H1 (cell line): ENCODE measurements at regions not wholly inside any gene's neighbourhood (a gene's known extent, or its start where the extent isn't known, plus 50 kb on each side); places are given as distances from the start of the nearest gene placed in this dataset.

ENCODE experiments used
- CTCF ChIA-PET: fragments of 300-600 bp; sonication (Branson Sonifier 250); formaldehyde crosslinking; loops from one replicate; lab custom pipeline; 2021; ENCODE audit not compliant: partially characterized antibody; lab: Charles Lee
- POLR2A ChIA-PET: fragments of 300-600 bp; sonication (Branson Sonifier 250); formaldehyde crosslinking; loops from one replicate; lab custom pipeline; 2021; ENCODE audit warnings: inconsistent platforms; ENCODE audit not compliant: partially characterized antibody; lab: Charles Lee
- DNase-seq, 2 experiments: peaks; one replicate each; pipeline versions ENCODE4 v3.0.0 to v3.0.0-alpha.2; 2010 to 2022; ENCODE audit warnings: low spot score in 2 of 2, low read depth in 1 of 2, mixed read lengths in 1 of 2
- FAIRE-seq: peaks from 2 replicates; lab custom pipeline; 2011; peaks lifted over from hg19 to GRCh38; lab: Jason Lieb, UNC
- H2AFZ ChIP-seq: 2 replicates; pipeline ENCODE4 v1.8.1; 2012; ENCODE audit warnings: low read length, inconsistent platforms
- H2AK5ac ChIP-seq: 2 replicates; pipeline ENCODE4 v1.6.1; 2013; ENCODE audit warnings: low read depth, low read length
- H2BK120ac ChIP-seq: replicated peaks from 2 replicates; pipeline ENCODE3; 2013; ENCODE audit warnings: low read depth, low read length, inconsistent platforms
- H2BK12ac ChIP-seq: 2 replicates; pipeline ENCODE4 v1.6.1; 2013; ENCODE audit warnings: low read depth, low read length
- H2BK15ac ChIP-seq: 2 replicates; pipeline ENCODE4 v1.6.1; 2013; ENCODE audit warnings: low read length
- H2BK20ac ChIP-seq: 2 replicates; pipeline ENCODE4 v1.6.1; 2013; ENCODE audit warnings: low read length
- H2BK5ac ChIP-seq: 2 replicates; pipeline ENCODE4 v1.6.1; 2013; ENCODE audit warnings: low read depth, low read length
- H3K14ac ChIP-seq: 2 replicates; pipeline ENCODE4 v1.6.1; 2013; ENCODE audit warnings: inconsistent platforms; ENCODE audit not compliant: insufficient read length
- H3K18ac ChIP-seq: 2 replicates; pipeline ENCODE4 v1.6.1; 2013; ENCODE audit warnings: low read length; ENCODE audit errors: extremely low read depth
- H3K23ac ChIP-seq: 2 replicates; pipeline ENCODE4 v1.6.1; 2013; ENCODE audit warnings: inconsistent platforms; ENCODE audit not compliant: insufficient read length
- H3K23me2 ChIP-seq: 2 replicates; pipeline ENCODE4 v1.6.1; 2013; ENCODE audit warnings: low read depth, low read length
- H3K27ac ChIP-seq: 2 replicates; pipeline ENCODE4 v1.6.1; 2011; ENCODE audit warnings: low read depth, low read length, inconsistent platforms
- H3K27me3 ChIP-seq, 4 experiments: replicated peaks in 1 of 4; 1 replicate in 1 of 4; 2 replicates in 3 of 4; pipeline versions ENCODE4 v1.6.1 to v1.8.1; 2011 to 2013; ENCODE audit warnings: low read length in 3 of 4, mild to moderate bottlenecking in 3 of 4, inconsistent platforms in 2 of 4, mixed read lengths in 2 of 4, moderate library complexity in 1 of 4; ENCODE audit not compliant: control insufficient read depth in 3 of 4, insufficient read depth in 3 of 4; ENCODE audit errors: extremely low read depth in 1 of 4
- H3K36me3 ChIP-seq, 4 experiments: 2 replicates each; pipeline versions ENCODE4 v1.6.1 to v1.8.1; 2011 to 2013; ENCODE audit warnings: mild to moderate bottlenecking in 4 of 4, low read length in 3 of 4, moderate library complexity in 2 of 4, control low read depth in 1 of 4, inconsistent platforms in 1 of 4; ENCODE audit not compliant: insufficient read depth in 4 of 4, control insufficient read depth in 2 of 4
- H3K4ac ChIP-seq: replicated peaks from 2 replicates; pipeline ENCODE3; 2013; ENCODE audit warnings: low read length, low read depth, mixed read lengths, inconsistent platforms; ENCODE audit not compliant: insufficient read length
- H3K4me1 ChIP-seq, 4 experiments: replicated peaks in 1 of 4; 1 replicate in 1 of 4; 2 replicates in 3 of 4; pipeline versions ENCODE4 v1.6.1 to v1.8.1; 2011 to 2013; ENCODE audit warnings: low read length in 3 of 4, inconsistent platforms in 2 of 4, mixed read lengths in 1 of 4; ENCODE audit not compliant: insufficient read depth in 4 of 4, control insufficient read depth in 3 of 4
- H3K4me2 ChIP-seq, 2 experiments: 2 replicates each; pipeline versions ENCODE4 v1.6.1 to v1.8.1; 2011 to 2013; ENCODE audit warnings: low read depth in 2 of 2, low read length in 2 of 2, control low read depth in 1 of 2, inconsistent platforms in 1 of 2, mild to moderate bottlenecking in 1 of 2; ENCODE audit not compliant: insufficient read depth in 1 of 2
- H3K4me3 ChIP-seq, 4 experiments: fragments of 200-600, 300-600 bp in 1 of 4; sonication (generic), shearing (Covaris generic), sonication (Bioruptor Twin) in 1 of 4; 2 replicates each; pipeline versions ENCODE4 v1.5.1 to v1.8.1; 2011 to 2016; ENCODE audit warnings: low read length in 4 of 4, low read depth in 3 of 4, control low read depth in 2 of 4, inconsistent platforms in 2 of 4, mild to moderate bottlenecking in 2 of 4, mixed read lengths in 1 of 4, moderate library complexity in 1 of 4; ENCODE audit not compliant: insufficient read depth in 2 of 4; ENCODE audit errors: extremely low read depth in 1 of 4
- H3K56ac ChIP-seq: replicated peaks from 2 replicates; pipeline ENCODE3; 2013; ENCODE audit warnings: low read depth, mild to moderate bottlenecking, mixed read lengths, low read length, inconsistent platforms; ENCODE audit not compliant: insufficient read length
- H3K79me1 ChIP-seq: 2 replicates; pipeline ENCODE4 v1.6.1; 2013; ENCODE audit warnings: low read depth, low read length, control low read depth
- H3K79me2 ChIP-seq, 2 experiments: 2 replicates each; pipeline versions ENCODE4 v1.6.1 to v1.8.1; 2012 to 2013; ENCODE audit warnings: low read length in 2 of 2, mild to moderate bottlenecking in 2 of 2, inconsistent platforms in 1 of 2; ENCODE audit not compliant: insufficient read depth in 2 of 2, control insufficient read depth in 1 of 2
- H3K9ac ChIP-seq, 4 experiments: replicated peaks in 1 of 4; 1 replicate in 1 of 4; 2 replicates in 3 of 4; pipeline versions ENCODE4 v1.6.1 to v1.8.1; 2011 to 2013; ENCODE audit warnings: low read depth in 3 of 4, low read length in 3 of 4, control low read depth in 2 of 4, mild to moderate bottlenecking in 2 of 4, moderate library complexity in 2 of 4, inconsistent platforms in 1 of 4; ENCODE audit errors: extremely low read depth in 1 of 4
- H3K9me3 ChIP-seq, 2 experiments: 2 replicates each; pipeline versions ENCODE4 v1.6.1 to v1.8.1; 2012 to 2013; ENCODE audit warnings: mild to moderate bottlenecking in 2 of 2, moderate library complexity in 2 of 2, control low read depth in 1 of 2, inconsistent platforms in 1 of 2, low read depth in 1 of 2, low read length in 1 of 2, mixed read lengths in 1 of 2; ENCODE audit not compliant: insufficient read depth in 2 of 2
- H4K20me1 ChIP-seq, 2 experiments: replicated peaks in 1 of 2; 2 replicates each; pipeline versions ENCODE3 to v1.8.1; 2011 to 2013; ENCODE audit warnings: inconsistent platforms in 2 of 2, low read length in 2 of 2, mild to moderate bottlenecking in 1 of 2; ENCODE audit not compliant: insufficient read depth in 2 of 2, control insufficient read depth in 1 of 2
- H4K5ac ChIP-seq: 2 replicates; pipeline ENCODE4 v1.6.1; 2013; ENCODE audit warnings: low read length, low read depth, mixed read lengths, inconsistent platforms; ENCODE audit not compliant: insufficient read length
- H4K8ac ChIP-seq: 2 replicates; pipeline ENCODE4 v1.8.0; 2013; ENCODE audit warnings: mild to moderate bottlenecking, moderate library complexity, low read length, inconsistent platforms; ENCODE audit not compliant: insufficient read depth; ENCODE audit errors: extremely low read depth
- H4K91ac ChIP-seq: replicated peaks from 2 replicates; pipeline ENCODE3; 2013; ENCODE audit warnings: low read length, mixed read lengths, inconsistent platforms; ENCODE audit not compliant: insufficient read length
- CBX8 ChIP-seq: fragments of 300-800, 300-1000 bp; sonication (generic); IDR thresholded peaks from 2 replicates; pipeline ENCODE4 v1.7.1; 2016; ENCODE audit warnings: low read depth, low read length, borderline replicate concordance
- EP300 ChIP-seq, 2 experiments: IDR thresholded peaks; 1 replicate in 1 of 2; 2 replicates in 1 of 2; pipeline ENCODE4 v1.6.1; 2011 to 2012; ENCODE audit warnings: low read depth in 2 of 2, low read length in 2 of 2, mild to moderate bottlenecking in 2 of 2, borderline replicate concordance in 1 of 2, inconsistent platforms in 1 of 2, moderate library complexity in 1 of 2
- EZH2 ChIP-seq: fragments of 200-600 bp; sonication (generic); IDR thresholded peaks from 2 replicates; pipeline ENCODE4 v1.7.1; 2012; ENCODE audit warnings: low read depth, mild to moderate bottlenecking, moderate library complexity, low read length, inconsistent platforms; ENCODE audit not compliant: severe bottlenecking
- GABPA ChIP-seq: IDR thresholded peaks from 2 replicates; pipeline ENCODE4 v1.6.1; 2011; ENCODE audit warnings: mild to moderate bottlenecking, low read length, moderate library complexity, borderline replicate concordance; ENCODE audit not compliant: insufficient read depth
- HDAC2 ChIP-seq, 2 experiments: fragments of 300-600 bp in 1 of 2; sonication (generic) in 1 of 2; IDR thresholded peaks; 2 replicates each; pipeline ENCODE4 v1.6.1; 2011 to 2012; ENCODE audit warnings: low read depth in 2 of 2, low read length in 2 of 2, mild to moderate bottlenecking in 2 of 2, moderate library complexity in 2 of 2, borderline replicate concordance in 1 of 2, inconsistent platforms in 1 of 2
- POLR2AphosphoS5 ChIP-seq: IDR thresholded peaks from 2 replicates; pipeline ENCODE4 v1.6.1; 2011; ENCODE audit warnings: low read depth, low read length
- RBBP5 ChIP-seq: IDR thresholded peaks from 2 replicates; pipeline ENCODE4 v1.7.1; 2012; ENCODE audit warnings: low read depth, mild to moderate bottlenecking, inconsistent platforms, low read length, moderate library complexity, borderline replicate concordance
- RNF2 ChIP-seq: fragments of 200-900, 300-1000 bp; sonication (generic); IDR thresholded peaks from 2 replicates; pipeline ENCODE4 v1.7.1; 2016; ENCODE audit warnings: borderline replicate concordance, low read depth, mild to moderate bottlenecking, antibody characterized with exemption, low read length; ENCODE audit not compliant: poor library complexity, severe bottlenecking; ENCODE audit errors: missing control alignments
- SIRT6 ChIP-seq: IDR thresholded peaks from one replicate; pipeline ENCODE4 v1.7.1; 2012; ENCODE audit warnings: low read length, inconsistent platforms
- SP1 ChIP-seq: IDR thresholded peaks from 2 replicates; pipeline ENCODE4 v1.6.1; 2011; ENCODE audit warnings: low read depth, low read length
- TAF1 ChIP-seq: IDR thresholded peaks from 2 replicates; pipeline ENCODE4 v1.6.1; 2011; ENCODE audit warnings: mild to moderate bottlenecking, low read depth, low read length
- TAF7 ChIP-seq: optimal IDR thresholded peaks from 2 replicates; pipeline ENCODE3; 2011; ENCODE audit warnings: low read depth, mild to moderate bottlenecking, inconsistent platforms, low read length, moderate library complexity, borderline replicate concordance
- TBP ChIP-seq: IDR thresholded peaks from 2 replicates; pipeline ENCODE4 v1.6.1; 2011; ENCODE audit warnings: low read depth, low read length, improper control_type of control experiment
- TEAD4 ChIP-seq: IDR thresholded peaks from 2 replicates; pipeline ENCODE4 v1.6.1; 2012; ENCODE audit warnings: low read depth, low read length, inconsistent platforms, mixed read lengths
- WGBS, 2 experiments: shearing (Covaris generic) in 1 of 2; methylation state at CpG; one replicate each; pipeline versions ENCODE4 v1.1.6 to v1.1.7; 2013 to 2015; ENCODE audit warnings: low lambda C conversion rate in 2 of 2, mixed read lengths in 2 of 2, inconsistent platforms in 1 of 2, low coverage in 1 of 2, missing lambda C conversion rate in 1 of 2; ENCODE audit not compliant: insufficient replicate concordance in 2 of 2, insufficient coverage in 1 of 2, insufficient read length in 1 of 2; ENCODE audit errors: extremely low coverage in 1 of 2, missing lambda C conversion rate in 1 of 2; 5-methylcytosine and 5-hydroxymethylcytosine counted together

- Histone ChIP-seq H3K79me2 (no peaks in the 10 kb centered on the region), H2BK15ac (no peak overlapping the region), H3K9me3 (no peaks in the 10 kb centered on the region), H3K27ac (no peak overlapping the region), H2BK12ac (no peak overlapping the region), H3K18ac (no peak overlapping the region), H3K4me3 (no peak overlapping the region), H2BK20ac (no peak overlapping the region), H3K9ac (no peak overlapping the region), H2AK5ac (no peak overlapping the region), H3K23ac (no peak overlapping the region), H4K8ac (no peak overlapping the region; the same call in 1 of the 2 replicates), H3K4me1 (peaks cover 0 to 3% (median 0%) of the 10 kb centered on the region in 4 experiments; a peak in 1 of 7 replicates), H4K20me1 (no peaks in the 10 kb centered on the region), H2AFZ (no peak overlapping the region), H3K56ac (no peak overlapping the region), H3K79me1 (no peaks in the 10 kb centered on the region), H3K27me3 (no peaks in the 10 kb centered on the region), H3K23me2 (no peaks in the 10 kb centered on the region), H2BK120ac (no peak overlapping the region), H3K14ac (no peak overlapping the region), H3K36me3 (no peaks in the 10 kb centered on the region), H3K4ac (no peak overlapping the region), H3K4me2 (no peak overlapping the region), H4K91ac (no peak overlapping the region), H2BK5ac (no peak overlapping the region), H4K5ac (no peak overlapping the region)
- TF ChIP-seq TAF1 (no peak), EP300 (IDR thresholded peaks at IDR 0.05; ENCODE audit: borderline replicate concordance in 1 of 2, low read depth in 2 of 2, low read length in 2 of 2) (no peak), HDAC2 (IDR thresholded peaks at IDR 0.05; ENCODE audit: borderline replicate concordance in 1 of 2, low read depth in 2 of 2, low read length in 2 of 2) (no peak), EZH2 (no peak), SP1 (no peak), GABPA (no peak), TBP (no peak), TEAD4 (no peak), POLR2AphosphoS5 (no peak), TAF7 (no peak), SIRT6 (no peak), RBBP5 (no peak), CBX8 (no peak), RNF2 (no peak)
- FAIRE-seq: no peak
- DNase-seq: no peak
- 87% methylated on average over 1 of the region's 1 CpG; no CpG with 5 or more reads in 1 of the 2 experiments for WGBS, 2 experiments
- CTCF ChIA-PET: interaction anchor here (0.6 to 1.1 kb wide), 2 partner anchors 24 to 178 kb away, joined by 3 to 6 read pairs; no protein-coding TSS in a partner anchor
- POLR2A ChIA-PET: no interaction called here
Observed at GRCh38 chr2:119088416-119088815, 70.1 kb downstream of the C1QL2 start.
